HAP-1 (cell line): ENCODE measurements at regions not wholly inside any gene's neighbourhood (a gene's known extent, or its start where the extent isn't known, plus 50 kb on each side); places are given as distances from the start of the nearest gene placed in this dataset.

Experiments used
- DNase-seq, 2 experiments: peaks; one replicate each; pipeline ENCODE4 v3.0.0-alpha.2; 2016 to 2020; ENCODE audit warnings: low spot score in 2 of 2
- H3K27me3 ChIP-seq: fragments of 250-450 bp; sonication (Bioruptor Pico); 2 replicates; pipeline ENCODE4 v1.5.1; 2020; ENCODE audit warnings: low read depth, mild to moderate bottlenecking, moderate library complexity
- H3K36me3 ChIP-seq: fragments of 250-450 bp; sonication (Bioruptor Pico); replicated peaks from 2 replicates; pipeline ENCODE4 v1.5.1; 2020; ENCODE audit warnings: mild to moderate bottlenecking
- H3K4me1 ChIP-seq: fragments of 250-450 bp; sonication (Bioruptor Pico); 2 replicates; pipeline ENCODE4 v1.5.1; 2020; ENCODE audit warnings: mild to moderate bottlenecking
- H3K4me3 ChIP-seq: fragments of 250-450 bp; sonication (Bioruptor Pico); 2 replicates; pipeline ENCODE4 v1.5.1; 2020; ENCODE audit warnings: mild to moderate bottlenecking, moderate library complexity
- H3K9me3 ChIP-seq: fragments of 250-450 bp; sonication (Bioruptor Pico); 2 replicates; pipeline ENCODE4 v1.5.1; 2020; ENCODE audit warnings: mild to moderate bottlenecking, moderate library complexity
- in situ Hi-C: fragments of 300-500 bp; cut with MboI; formaldehyde crosslinking; loops from 3 replicates; pipeline ENCODE4 v1.14.3; 2020; ENCODE audit warnings: low sequenced_read_pairs, inconsistent platforms, mixed read lengths

- Histone ChIP-seq H3K36me3 (no peaks in the 10 kb centered on the region), H3K27me3 (peaks cover 53% of the 10 kb centered on the region), H3K4me3 (no peak overlapping the region), H3K4me1 (no peaks in the 10 kb centered on the region), H3K9me3 (no peaks in the 10 kb centered on the region)
- in situ Hi-C loops, result loop anchor here (5.0 kb wide), 1 partner anchor 163 kb away; no protein-coding TSS in a partner anchor
- no peak for DNase-seq
Measured at GRCh38 chr16:85984947-85985451, 86.0 kb downstream of the IRF8 start.

- H3K4me1 ChIP-seq, result no peaks in the 10 kb centered on the region
- no peaks in the 10 kb centered on the region for H3K9me3 ChIP-seq
- in situ Hi-C loops, result loop anchor here (5.0 kb wide), 1 partner anchor 165 kb away; no protein-coding TSS in a partner anchor
- peak in 1 of 2 experiments; percentile 68 for DNase-seq
- H3K27me3 ChIP-seq, result peaks cover 55% of the 10 kb centered on the region
- H3K4me3 ChIP-seq, result no peak overlapping the region
- no peaks in the 10 kb centered on the region for H3K36me3 ChIP-seq
Measured at GRCh38 chr16:85986931-85987749, 88.2 kb downstream of the IRF8 start.

GRCh38 chr16:85987750-85988078, 88.8 kb downstream of the IRF8 start:
- H3K36me3 ChIP-seq, result no peaks in the 10 kb centered on the region
- no peak for DNase-seq
- H3K9me3 ChIP-seq, result no peaks in the 10 kb centered on the region
- H3K27me3 ChIP-seq, result peaks cover 50% of the 10 kb centered on the region
- in situ Hi-C loops, result loop anchor here (5.0 kb wide), 1 partner anchor 165 kb away; no protein-coding TSS in a partner anchor
- no peaks in the 10 kb centered on the region for H3K4me1 ChIP-seq
- H3K4me3 ChIP-seq, result no peak overlapping the region

- H3K27me3 ChIP-seq, result peaks cover 44% of the 10 kb centered on the region
- in situ Hi-C loops, result loop anchor here (5.0 kb wide), 1 partner anchor 166 kb away; no protein-coding TSS in a partner anchor
- no peak overlapping the region for H3K4me3 ChIP-seq
Measured at GRCh38 chr16:85988306-85988705, 89.3 kb downstream of the IRF8 start.

GRCh38 chr16:85988723-85989313, 89.9 kb downstream of the IRF8 start:
- DNase-seq, result no peak
- H3K27me3 ChIP-seq, result peaks cover 38% of the 10 kb centered on the region

More at GRCh38 chr16:85988306-85988705, 89.3 kb downstream of the IRF8 start:
- no peaks in the 10 kb centered on the region for H3K36me3 ChIP-seq
- no peaks in the 10 kb centered on the region for H3K9me3 ChIP-seq
- H3K4me1 ChIP-seq, result no peaks in the 10 kb centered on the region
- no peak for DNase-seq

GRCh38 chr16:85989376-85989775, 90.4 kb downstream of the IRF8 start:
- H3K9me3 ChIP-seq, result no peaks in the 10 kb centered on the region
- H3K27me3 ChIP-seq, result peaks cover 33% of the 10 kb centered on the region
- in situ Hi-C loops, result loop anchor here (5.0 kb wide), 1 partner anchor 167 kb away; no protein-coding TSS in a partner anchor
- H3K4me3 ChIP-seq, result no peak overlapping the region
- H3K4me1 ChIP-seq, result no peaks in the 10 kb centered on the region
- no peak for DNase-seq
- no peaks in the 10 kb centered on the region for H3K36me3 ChIP-seq

More at GRCh38 chr16:85988723-85989313, 89.9 kb downstream of the IRF8 start:
- no peaks in the 10 kb centered on the region for H3K4me1 ChIP-seq
- in situ Hi-C loops, result loop anchor here (5.0 kb wide), 1 partner anchor 167 kb away; no protein-coding TSS in a partner anchor
- H3K36me3 ChIP-seq, result no peaks in the 10 kb centered on the region
- H3K4me3 ChIP-seq, result no peak overlapping the region
- no peaks in the 10 kb centered on the region for H3K9me3 ChIP-seq

GRCh38 chr16:85989863-85990643, 91.1 kb downstream of the IRF8 start:
- no peak for DNase-seq
- Histone ChIP-seq H3K36me3 (no peaks in the 10 kb centered on the region), H3K9me3 (no peaks in the 10 kb centered on the region), H3K4me3 (no peak overlapping the region), H3K4me1 (no peaks in the 10 kb centered on the region), H3K27me3 (peaks cover 26% of the 10 kb centered on the region)
- in situ Hi-C loops, result loop anchor here (5.0 kb wide), 1 partner anchor 168 kb away; no protein-coding TSS in a partner anchor

GRCh38 chr16:85990861-85991301, 91.9 kb downstream of the IRF8 start:
- in situ Hi-C loops, result no loop called here
- Histone ChIP-seq H3K4me1 (no peaks in the 10 kb centered on the region), H3K27me3 (peaks cover 21% of the 10 kb centered on the region), H3K4me3 (no peak overlapping the region), H3K36me3 (no peaks in the 10 kb centered on the region), H3K9me3 (no peaks in the 10 kb centered on the region)
- DNase-seq, result no peak

- Histone ChIP-seq H3K36me3 (no peaks in the 10 kb centered on the region), H3K4me1 (no peaks in the 10 kb centered on the region), H3K4me3 (no peak overlapping the region), H3K9me3 (no peaks in the 10 kb centered on the region), H3K27me3 (peaks cover 17% of the 10 kb centered on the region)
- no peak for DNase-seq
- in situ Hi-C loops, result no loop called here
Measured at GRCh38 chr16:85991425-85991824, 92.5 kb downstream of the IRF8 start.

- Histone ChIP-seq H3K4me1 (no peaks in the 10 kb centered on the region), H3K9me3 (no peaks in the 10 kb centered on the region), H3K36me3 (no peaks in the 10 kb centered on the region), H3K4me3 (no peak overlapping the region), H3K27me3 (peaks cover 15% of the 10 kb centered on the region)
- no peak for DNase-seq
- in situ Hi-C loops, result no loop called here
Measured at GRCh38 chr16:85991856-85992255, 92.9 kb downstream of the IRF8 start.

GRCh38 chr16:85992359-85992758, 93.4 kb downstream of the IRF8 start:
- Histone ChIP-seq H3K4me3 (no peak overlapping the region), H3K4me1 (no peaks in the 10 kb centered on the region), H3K9me3 (no peaks in the 10 kb centered on the region), H3K27me3 (peaks cover 14% of the 10 kb centered on the region), H3K36me3 (no peaks in the 10 kb centered on the region)
- no peak for DNase-seq
- in situ Hi-C loops, result no loop called here

GRCh38 chr16:85992779-85993178, 93.8 kb downstream of the IRF8 start:
- no peak overlapping the region for H3K4me3 ChIP-seq
- DNase-seq, result no peak
- no peaks in the 10 kb centered on the region for H3K36me3 ChIP-seq
- H3K27me3 ChIP-seq, result peaks cover 13% of the 10 kb centered on the region
- no peaks in the 10 kb centered on the region for H3K9me3 ChIP-seq
- no peaks in the 10 kb centered on the region for H3K4me1 ChIP-seq
- in situ Hi-C loops, result no loop called here
